Ascending aorta (tissue), 2 donors: ENCODE measurements at regions not wholly inside any gene's neighbourhood (a gene's known extent, or its start where the extent isn't known, plus 50 kb on each side); places are given as distances from the start of the nearest gene placed in this dataset.
"Not testable (repeated sequence)": the region's sequence is repeated elsewhere in the genome, so short reads cannot be mapped to it uniquely, and the experiment has no call there.

Experiments
- DNase-seq, 2 donors: peaks; one replicate each; pipeline ENCODE4 v3.0.0-alpha.2; 2019; ENCODE audit warnings: low spot score in 2 of 2
- H3K27ac ChIP-seq, 2 donors: fragments of 200-600 bp; sonication (generic); one replicate each; pipeline ENCODE4 v1.5.1; 2016 to 2017; ENCODE audit warnings: mild to moderate bottlenecking in 1 of 2
- H3K27me3 ChIP-seq: fragments of 200-600 bp; sonication (generic); one replicate; pipeline ENCODE4 v1.5.1; 2017
- H3K36me3 ChIP-seq, 2 donors: fragments of 200-600 bp; sonication (generic); one replicate each; pipeline ENCODE4 v1.5.1; 2016
- H3K4me1 ChIP-seq, 2 donors: fragments of 200-600 bp; sonication (generic); one replicate each; pipeline ENCODE4 v1.5.1; 2016 to 2017; ENCODE audit warnings: mild to moderate bottlenecking in 1 of 2
- H3K4me3 ChIP-seq, 2 donors: fragments of 200-600 bp; sonication (generic); one replicate each; pipeline ENCODE4 v1.5.1; 2016 to 2017; ENCODE audit warnings: mild to moderate bottlenecking in 1 of 2
- H3K9me3 ChIP-seq, 2 donors: fragments of 200-600 bp; sonication (generic); one replicate each; pipeline ENCODE4 v1.5.1; 2016
- intact Hi-C: fragments of 100-400 bp; cut with DNase I; formaldehyde crosslinking; loops from one replicate; pipeline ENCODE4 v1.15.1; 2023
- TF ChIP-seq, protein P1 (sequence below), 3 experiments: fragments of 200-600 bp in 2 of 3; fragments of 450-650 bp in 1 of 3; sonication (generic) in 2 of 3; IDR thresholded peaks; one replicate each; pipeline ENCODE4 v1.5.1; 2016 to 2019; ENCODE audit warnings: antibody characterized with exemption in 3 of 3, mild to moderate bottlenecking in 1 of 3, moderate library complexity in 1 of 3

DNA sequence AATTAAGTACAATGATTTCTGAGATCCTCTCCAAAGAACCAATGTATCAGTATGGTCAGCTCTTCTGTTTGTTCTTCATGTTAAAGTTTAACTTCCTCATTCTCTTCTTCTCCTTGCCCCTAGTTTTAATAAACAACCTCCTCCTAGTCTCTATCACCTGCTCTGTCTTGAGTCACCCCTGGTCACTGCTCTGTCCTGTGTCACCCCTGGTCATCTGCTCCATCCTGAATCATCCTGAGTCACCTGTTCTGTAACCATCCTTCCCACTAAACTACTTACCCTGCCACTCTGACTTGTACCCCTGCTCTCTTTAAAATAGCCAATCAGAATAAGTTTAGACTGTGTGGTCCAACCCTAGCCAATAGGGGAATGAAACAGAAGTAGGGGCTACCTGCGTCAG lies 100.5 kb downstream of the ALG10B start:
- Histone ChIP-seq H3K9me3 (no peaks in the 10 kb centered on the region), H3K4me3 (no peak overlapping the region), H3K27ac (no peak overlapping the region), H3K27me3 (no peaks in the 10 kb centered on the region), H3K36me3 (no peaks in the 10 kb centered on the region), H3K4me1 (no peaks in the 10 kb centered on the region)
- no peak for DNase-seq
- intact Hi-C loops: no loop called here
- TF ChIP-seq, protein P1, sequence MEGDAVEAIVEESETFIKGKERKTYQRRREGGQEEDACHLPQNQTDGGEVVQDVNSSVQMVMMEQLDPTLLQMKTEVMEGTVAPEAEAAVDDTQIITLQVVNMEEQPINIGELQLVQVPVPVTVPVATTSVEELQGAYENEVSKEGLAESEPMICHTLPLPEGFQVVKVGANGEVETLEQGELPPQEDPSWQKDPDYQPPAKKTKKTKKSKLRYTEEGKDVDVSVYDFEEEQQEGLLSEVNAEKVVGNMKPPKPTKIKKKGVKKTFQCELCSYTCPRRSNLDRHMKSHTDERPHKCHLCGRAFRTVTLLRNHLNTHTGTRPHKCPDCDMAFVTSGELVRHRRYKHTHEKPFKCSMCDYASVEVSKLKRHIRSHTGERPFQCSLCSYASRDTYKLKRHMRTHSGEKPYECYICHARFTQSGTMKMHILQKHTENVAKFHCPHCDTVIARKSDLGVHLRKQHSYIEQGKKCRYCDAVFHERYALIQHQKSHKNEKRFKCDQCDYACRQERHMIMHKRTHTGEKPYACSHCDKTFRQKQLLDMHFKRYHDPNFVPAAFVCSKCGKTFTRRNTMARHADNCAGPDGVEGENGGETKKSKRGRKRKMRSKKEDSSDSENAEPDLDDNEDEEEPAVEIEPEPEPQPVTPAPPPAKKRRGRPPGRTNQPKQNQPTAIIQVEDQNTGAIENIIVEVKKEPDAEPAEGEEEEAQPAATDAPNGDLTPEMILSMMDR (IDR thresholded peaks at IDR 0.05): no peak

DNA sequence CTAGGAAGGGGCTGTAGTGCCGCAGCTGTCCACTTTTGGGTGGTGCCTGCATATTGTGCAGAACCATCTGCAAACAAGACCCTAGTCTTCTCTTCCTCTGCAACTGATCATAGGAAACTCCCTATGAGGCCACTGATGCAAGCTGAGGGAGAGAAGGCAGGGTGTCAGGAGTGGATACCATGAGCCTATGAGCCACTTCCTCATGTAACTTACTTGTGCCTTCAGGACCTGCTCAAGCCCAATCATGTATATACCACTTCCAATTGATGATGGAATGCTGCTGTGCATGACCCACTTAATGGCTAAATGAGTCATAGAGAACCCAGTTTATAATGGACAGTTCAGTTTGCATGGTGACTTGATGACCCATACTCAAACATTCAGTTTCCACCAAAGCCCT lies 107.9 kb downstream of the ALG10B start:
- Histone ChIP-seq H3K36me3 (no peaks in the 10 kb centered on the region), H3K9me3 (no peaks in the 10 kb centered on the region), H3K4me3 (no peak overlapping the region), H3K27ac (no peak overlapping the region), H3K27me3 (no peaks in the 10 kb centered on the region), H3K4me1 (no peaks in the 10 kb centered on the region)
- TF ChIP-seq, protein P1 (IDR thresholded peaks at IDR 0.05): no peak
- DNase-seq: no peak
- intact Hi-C loops: no loop called here

DNA sequence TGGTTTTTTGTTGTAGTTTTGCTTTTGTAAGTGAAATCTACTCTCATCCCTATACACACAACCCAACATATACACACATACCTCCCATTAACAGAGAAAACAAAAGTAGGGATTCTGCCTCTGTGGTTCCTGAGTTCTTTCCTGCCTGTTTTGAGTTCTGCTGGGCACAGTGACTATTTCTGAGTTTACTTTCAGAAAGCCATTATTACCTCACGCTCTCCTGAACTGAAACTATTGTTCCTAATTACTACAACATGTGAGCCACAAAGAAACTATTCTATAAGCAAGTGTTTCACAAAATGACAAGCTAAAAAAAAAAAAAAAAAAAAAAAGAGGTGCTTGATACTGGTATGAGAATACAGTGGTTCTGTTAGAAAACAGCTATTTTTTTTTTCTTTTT lies 110.9 kb downstream of the ALG10B start:
- Histone ChIP-seq H3K4me1 (no peaks in the 10 kb centered on the region), H3K27me3 (no peaks in the 10 kb centered on the region), H3K36me3 (no peaks in the 10 kb centered on the region), H3K4me3 (no peak overlapping the region), H3K27ac (no peak overlapping the region), H3K9me3 (no peaks in the 10 kb centered on the region)
- TF ChIP-seq, protein P1 (IDR thresholded peaks at IDR 0.05): no peak
- DNase-seq: no peak
- intact Hi-C loops: no loop called here

DNA sequence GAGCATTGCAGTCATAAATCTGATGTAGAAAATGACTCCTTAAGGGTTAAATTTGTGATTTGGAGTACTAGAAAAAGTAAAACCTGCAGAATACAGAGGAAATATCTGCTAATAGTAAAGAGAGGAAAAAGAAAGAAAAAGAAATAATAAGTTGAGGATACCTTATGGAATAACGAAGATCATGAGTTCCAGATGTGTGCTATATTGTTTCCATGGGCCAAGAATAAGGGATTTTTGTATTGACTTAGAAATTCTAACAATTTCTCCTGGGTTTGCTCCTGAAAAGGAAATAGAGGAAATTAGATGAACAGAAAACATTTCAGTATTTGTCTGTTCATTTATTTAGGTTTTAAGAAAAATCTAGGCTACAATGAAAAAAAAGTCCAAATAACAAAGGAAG lies 115.3 kb downstream of the ALG10B start:
- Histone ChIP-seq H3K36me3 (no peaks in the 10 kb centered on the region), H3K9me3 (no peaks in the 10 kb centered on the region), H3K27me3 (no peaks in the 10 kb centered on the region), H3K4me1 (no peaks in the 10 kb centered on the region), H3K4me3 (no peak overlapping the region), H3K27ac (no peak overlapping the region)
- TF ChIP-seq, protein P1 (IDR thresholded peaks at IDR 0.05): no peak
- intact Hi-C loops: no loop called here
- no peak for DNase-seq

DNA sequence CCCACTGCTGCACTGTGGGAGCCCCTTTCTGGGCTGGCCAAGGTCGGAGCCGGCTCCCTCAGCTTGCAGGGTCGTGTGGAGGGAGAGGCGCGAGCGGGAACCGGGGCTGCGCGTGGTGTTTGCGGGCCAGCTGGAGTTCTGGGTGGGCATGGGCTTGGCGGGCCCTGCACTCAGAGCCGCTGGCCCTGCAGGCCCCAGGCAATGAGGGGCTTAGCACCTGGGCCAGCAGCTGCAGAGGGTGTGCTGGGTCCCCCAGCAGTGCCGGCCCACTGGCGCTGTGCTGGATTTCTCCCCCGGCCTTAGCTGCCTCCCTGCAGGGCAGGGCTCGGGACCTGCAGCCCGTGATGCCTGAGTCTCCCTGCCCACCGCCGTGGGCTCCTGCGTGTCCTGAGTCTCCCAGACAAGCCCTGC lies 125.3 kb downstream of the ALG10B start:
- H3K27me3 ChIP-seq, intact Hi-C loops, H3K4me3 ChIP-seq, DNase-seq, H3K27ac ChIP-seq, H3K9me3 ChIP-seq, H3K4me1 ChIP-seq, H3K36me3 ChIP-seq: not testable (repeated sequence)

DNA sequence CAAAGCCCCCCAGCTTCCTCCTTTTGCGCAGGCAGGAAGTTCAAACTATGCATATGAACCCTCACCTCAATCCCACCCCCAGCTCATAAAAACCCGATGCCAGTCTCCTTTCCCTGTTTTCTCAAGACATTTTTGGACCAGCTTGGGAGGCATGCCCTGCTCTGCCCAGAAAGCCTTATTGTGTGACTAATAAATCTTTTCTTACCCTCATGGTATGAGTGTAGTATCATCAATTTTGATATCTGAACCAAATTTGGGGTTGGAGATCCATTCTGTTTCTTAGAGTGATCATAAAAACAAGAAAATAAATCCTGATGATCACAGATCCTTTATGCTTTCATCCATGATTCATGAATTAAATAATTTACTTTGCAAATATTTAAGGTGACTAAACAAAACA lies 128.5 kb downstream of the ALG10B start:
- TF ChIP-seq, protein P1 (IDR thresholded peaks at IDR 0.05): no peak
- no peak for DNase-seq
- Histone ChIP-seq H3K9me3 (no peaks in the 10 kb centered on the region), H3K4me1 (no peaks in the 10 kb centered on the region), H3K27me3 (no peaks in the 10 kb centered on the region), H3K4me3 (no peak overlapping the region), H3K27ac (no peak overlapping the region), H3K36me3 (no peaks in the 10 kb centered on the region)
- intact Hi-C loops: no loop called here
